ENCODE measurements at regions not wholly inside any gene's neighbourhood (a gene's known extent, or its start where the extent isn't known, plus 50 kb on each side); places are given as distances from the start of the nearest gene placed in this dataset.

DNA sequence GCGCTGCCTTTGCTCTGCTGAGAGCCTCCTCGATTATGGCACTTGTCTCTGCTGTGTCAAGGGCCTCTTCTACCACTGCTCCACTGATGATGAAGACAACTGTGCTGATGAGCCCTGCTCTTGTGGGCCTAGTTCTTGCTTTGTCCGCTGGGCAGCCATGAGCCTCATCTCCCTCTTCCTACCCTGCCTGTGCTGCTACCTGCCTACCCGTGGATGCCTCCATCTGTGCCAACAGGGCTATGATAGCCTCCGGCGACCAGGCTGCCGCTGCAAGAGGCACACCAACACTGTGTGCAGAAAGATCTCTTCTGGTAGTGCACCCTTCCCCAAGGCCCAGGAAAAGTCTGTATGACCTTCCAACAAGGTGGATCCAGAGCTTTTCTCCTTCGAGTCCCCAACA is 106.8 kb upstream of the VAMP7 start:
- TF ChIP-seq, protein P1, sequence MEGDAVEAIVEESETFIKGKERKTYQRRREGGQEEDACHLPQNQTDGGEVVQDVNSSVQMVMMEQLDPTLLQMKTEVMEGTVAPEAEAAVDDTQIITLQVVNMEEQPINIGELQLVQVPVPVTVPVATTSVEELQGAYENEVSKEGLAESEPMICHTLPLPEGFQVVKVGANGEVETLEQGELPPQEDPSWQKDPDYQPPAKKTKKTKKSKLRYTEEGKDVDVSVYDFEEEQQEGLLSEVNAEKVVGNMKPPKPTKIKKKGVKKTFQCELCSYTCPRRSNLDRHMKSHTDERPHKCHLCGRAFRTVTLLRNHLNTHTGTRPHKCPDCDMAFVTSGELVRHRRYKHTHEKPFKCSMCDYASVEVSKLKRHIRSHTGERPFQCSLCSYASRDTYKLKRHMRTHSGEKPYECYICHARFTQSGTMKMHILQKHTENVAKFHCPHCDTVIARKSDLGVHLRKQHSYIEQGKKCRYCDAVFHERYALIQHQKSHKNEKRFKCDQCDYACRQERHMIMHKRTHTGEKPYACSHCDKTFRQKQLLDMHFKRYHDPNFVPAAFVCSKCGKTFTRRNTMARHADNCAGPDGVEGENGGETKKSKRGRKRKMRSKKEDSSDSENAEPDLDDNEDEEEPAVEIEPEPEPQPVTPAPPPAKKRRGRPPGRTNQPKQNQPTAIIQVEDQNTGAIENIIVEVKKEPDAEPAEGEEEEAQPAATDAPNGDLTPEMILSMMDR (conservative IDR thresholded peaks at IDR 0.05; ENCODE audit: low read length): no peak
- TF ChIP-seq EZH2phosphoT487 (IDR thresholded peaks at IDR 0.05; ENCODE audit: borderline replicate concordance): no peak

Measured in Loucy (cell line).